ENCODE measurements at regions not wholly inside any gene's neighbourhood (a gene's known extent, or its start where the extent isn't known, plus 50 kb on each side); places are given as distances from the start of the nearest gene placed in this dataset.

- Histone ChIP-seq H3K36me3 (ENCODE audit: low read depth, low read length) (no peaks in the 10 kb centered on the region), H3K9me2 (replicated peaks; ENCODE audit: low read length) (no peaks in the 10 kb centered on the region), H3K9ac (ENCODE audit: low read length) (no peak overlapping the region), H3K9me3 (ENCODE audit: low read length) (no peaks in the 10 kb centered on the region), H3K79me2 (ENCODE audit: low read length) (no peaks in the 10 kb centered on the region), H4K20me1 (ENCODE audit: low read length) (no peaks in the 10 kb centered on the region), H3K4me3 (ENCODE audit: low read length) (no peak overlapping the region), H3K4me2 (ENCODE audit: low read length) (no peak overlapping the region), H3K27me3 (ENCODE audit: low read length) (no peaks in the 10 kb centered on the region), H3K27ac (ENCODE audit: low read length) (no peak overlapping the region), H3F3A (ENCODE audit: low read length, unreplicated experiment) (no peaks in the 10 kb centered on the region), H3K4me1 (ENCODE audit: insufficient read depth, low read length) (peaks cover 9% of the 10 kb centered on the region; the same call in 1 of the 2 replicates), H2AFZ (ENCODE audit: low read length) (no peak overlapping the region)
- intact Hi-C loops (cut with micrococcal nuclease), result no loop called here
- DNase-seq (no peak), ATAC-seq (no peak)
- ChIA-PET POLR2A (ENCODE audit: unreplicated experiment) (no interaction called here), CTCF (no interaction called here)
- BruUV-seq (replicated peaks), result no TSS peak
- TF ChIP-seq EZH2 (IDR thresholded peaks at IDR 0.05; ENCODE audit: low read length, unreplicated experiment) (no peak), CTCF (conservative IDR thresholded peaks at IDR 0.05; ENCODE audit: low read depth, low read length) (no peak), EZH2phosphoT487 (IDR thresholded peaks at IDR 0.05; ENCODE audit: borderline replicate concordance, low read length) (no peak)
Observed at GRCh38 chr7:79786187-79786586, 332.7 kb upstream of the MAGI2 start.

GRCh38 chr7:79785556-79785955 lies 332.1 kb upstream of the MAGI2 start:
- CTCF ChIA-PET, result no interaction called here
- no peak for ATAC-seq
- TF ChIP-seq EZH2 (IDR thresholded peaks at IDR 0.05; ENCODE audit: low read length, unreplicated experiment) (no peak), CTCF (conservative IDR thresholded peaks at IDR 0.05; ENCODE audit: low read depth, low read length) (no peak), EZH2phosphoT487 (IDR thresholded peaks at IDR 0.05; ENCODE audit: borderline replicate concordance, low read length) (no peak)

GRCh38 chr7:79782906-79783305 lies 329.4 kb upstream of the MAGI2 start:
- Histone ChIP-seq H3F3A (ENCODE audit: low read length, unreplicated experiment) (no peaks in the 10 kb centered on the region), H2AFZ (ENCODE audit: low read length) (no peak overlapping the region), H3K9me3 (ENCODE audit: low read length) (no peaks in the 10 kb centered on the region), H3K27me3 (ENCODE audit: low read length) (no peaks in the 10 kb centered on the region), H3K4me2 (ENCODE audit: low read length) (no peak overlapping the region), H3K36me3 (ENCODE audit: low read depth, low read length) (no peaks in the 10 kb centered on the region), H3K4me3 (ENCODE audit: low read length) (no peak overlapping the region), H3K4me1 (ENCODE audit: insufficient read depth, low read length) (no peaks in the 10 kb centered on the region), H3K9me2 (replicated peaks; ENCODE audit: low read length) (no peaks in the 10 kb centered on the region), H3K9ac (ENCODE audit: low read length) (no peak overlapping the region), H3K79me2 (ENCODE audit: low read length) (no peaks in the 10 kb centered on the region), H4K20me1 (ENCODE audit: low read length) (no peaks in the 10 kb centered on the region), H3K27ac (ENCODE audit: low read length) (no peak overlapping the region)
- intact Hi-C loops (cut with micrococcal nuclease), result no loop called here
- BruUV-seq (replicated peaks), result no TSS peak
- TF ChIP-seq EZH2phosphoT487 (IDR thresholded peaks at IDR 0.05; ENCODE audit: borderline replicate concordance, low read length), result no peak
- no peak for TF ChIP-seq EZH2 (IDR thresholded peaks at IDR 0.05; ENCODE audit: low read length, unreplicated experiment)
- TF ChIP-seq CTCF (conservative IDR thresholded peaks at IDR 0.05; ENCODE audit: low read depth, low read length), result no peak
- DNase-seq (no peak), ATAC-seq (no peak)
- ChIA-PET POLR2A (ENCODE audit: unreplicated experiment) (no interaction called here), CTCF (interaction anchor here (0.7 kb wide), 1 partner anchor 277 kb away, joined by 3 read pairs; no protein-coding TSS in a partner anchor)

More at GRCh38 chr7:79785556-79785955, 332.1 kb upstream of the MAGI2 start:
- no peak for DNase-seq
- no peaks in the 10 kb centered on the region for H4K20me1 ChIP-seq (ENCODE audit: low read length)
- intact Hi-C loops (cut with micrococcal nuclease), result no loop called here
- H3K36me3 ChIP-seq (ENCODE audit: low read depth, low read length), result no peaks in the 10 kb centered on the region
- no peaks in the 10 kb centered on the region for H3K79me2 ChIP-seq (ENCODE audit: low read length)
- H3K9me3 ChIP-seq (ENCODE audit: low read length), result no peaks in the 10 kb centered on the region
- H3K27me3 ChIP-seq (ENCODE audit: low read length), result no peaks in the 10 kb centered on the region
- no peak overlapping the region for H3K9ac ChIP-seq (ENCODE audit: low read length)
- H3K4me2 ChIP-seq (ENCODE audit: low read length), result no peak overlapping the region
- H3K9me2 ChIP-seq (replicated peaks; ENCODE audit: low read length), result no peaks in the 10 kb centered on the region
- POLR2A ChIA-PET (ENCODE audit: unreplicated experiment), result no interaction called here
- no peak overlapping the region for H3K27ac ChIP-seq (ENCODE audit: low read length)
- H3K4me3 ChIP-seq (ENCODE audit: low read length), result no peak overlapping the region
- H3F3A ChIP-seq (ENCODE audit: low read length, unreplicated experiment), result no peaks in the 10 kb centered on the region
- no TSS peak for BruUV-seq (replicated peaks)
- no peak overlapping the region for H2AFZ ChIP-seq (ENCODE audit: low read length)
- H3K4me1 ChIP-seq (ENCODE audit: insufficient read depth, low read length), result 0 out of 2 replicates have a peak, but pooled peaks cover 3% of the 10 kb centered on the region

Data from PC-3 (cell line).